H1 (cell line): ENCODE measurements at regions not wholly inside any gene's neighbourhood (a gene's known extent, or its start where the extent isn't known, plus 50 kb on each side); places are given as distances from the start of the nearest gene placed in this dataset.

Experiments used
- MAX ChIP-seq: IDR thresholded peaks from 2 replicates; pipeline ENCODE4 v1.6.1; 2012; ENCODE audit warnings: inconsistent platforms
- TCF12 ChIP-seq: IDR thresholded peaks from 2 replicates; pipeline ENCODE4 v1.6.1; 2011; ENCODE audit warnings: low read depth, mild to moderate bottlenecking, low read length

- TF ChIP-seq MAX (no peak), TCF12 (no peak)
Measured at GRCh38 chr4:107155366-107155765, 119.3 kb upstream of the DKK2 start (continued).
